Left ventricle myocardium inferior (tissue), 1 donor: ENCODE measurements at regions not wholly inside any gene's neighbourhood (a gene's known extent, or its start where the extent isn't known, plus 50 kb on each side); places are given as distances from the start of the nearest gene placed in this dataset.
A peak's percentile ranks its signal among the peaks of the same experiment; 100 is the strongest.

ENCODE experiments used
- DNase-seq: peaks from one replicate; pipeline ENCODE4 v3.0.0-alpha.2; 2020
- H3K27ac ChIP-seq: fragments of 200-600 bp; replicated peaks from 2 replicates; pipeline ENCODE4 v1.8.0; 2021
- H3K27me3 ChIP-seq: fragments of 200-600 bp; 2 replicates; pipeline ENCODE4 v1.8.0; 2021; ENCODE audit warnings: low read depth
- H3K36me3 ChIP-seq: fragments of 200-600 bp; 2 replicates; pipeline ENCODE4 v1.8.0; 2021
- H3K4me1 ChIP-seq: fragments of 200-600 bp; 2 replicates; pipeline ENCODE4 v1.8.0; 2021
- H3K4me3 ChIP-seq: fragments of 200-600 bp; 2 replicates; pipeline ENCODE4 v1.8.0; 2021; ENCODE audit warnings: mild to moderate bottlenecking, moderate library complexity
- H3K9me3 ChIP-seq: fragments of 200-600 bp; replicated peaks from 2 replicates; pipeline ENCODE4 v1.8.0; 2021
- intact Hi-C: fragments of 100-400 bp; cut with micrococcal nuclease; formaldehyde crosslinking; loops from one replicate; pipeline ENCODE4 v1.11.0; 2022
- TF ChIP-seq, protein P1 (sequence below): fragments of 200-600 bp; IDR thresholded peaks from 2 replicates; pipeline ENCODE4 v1.8.0; 2021; ENCODE audit warnings: antibody characterized with exemption, mild to moderate bottlenecking, borderline replicate concordance
- donor health status: DM: no; HTN: yes; CAD: no; lungs with severe emphysema.

DNA sequence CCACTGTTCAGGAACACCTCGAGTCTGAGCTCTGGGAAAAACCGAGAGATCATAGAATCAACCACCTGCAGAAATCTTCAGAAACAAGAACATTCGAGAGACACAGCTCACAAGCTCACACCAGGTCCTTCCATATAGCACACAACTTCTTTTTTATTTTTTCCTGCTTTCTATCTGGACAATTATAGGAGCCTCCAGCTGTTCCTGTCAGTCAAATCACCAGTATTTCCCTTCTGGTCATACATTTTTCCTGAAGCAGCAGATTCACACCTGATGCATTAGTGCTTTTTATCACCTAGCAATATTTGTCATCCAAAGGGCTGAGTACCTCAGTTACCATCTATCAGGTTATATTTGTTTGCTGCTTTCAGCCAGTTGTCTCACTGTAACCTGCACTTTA is 323.5 kb downstream of the FOXO1 start:
- Histone ChIP-seq H3K4me1 (peaks cover 27% of the 10 kb centered on the region), H3K36me3 (no peaks in the 10 kb centered on the region), H3K27ac (no peak overlapping the region), H3K9me3 (no peaks in the 10 kb centered on the region), H3K27me3 (no peaks in the 10 kb centered on the region), H3K4me3 (no peak overlapping the region)
- DNase-seq = no peak
- intact Hi-C loops = no loop called here
- TF ChIP-seq, protein P1, sequence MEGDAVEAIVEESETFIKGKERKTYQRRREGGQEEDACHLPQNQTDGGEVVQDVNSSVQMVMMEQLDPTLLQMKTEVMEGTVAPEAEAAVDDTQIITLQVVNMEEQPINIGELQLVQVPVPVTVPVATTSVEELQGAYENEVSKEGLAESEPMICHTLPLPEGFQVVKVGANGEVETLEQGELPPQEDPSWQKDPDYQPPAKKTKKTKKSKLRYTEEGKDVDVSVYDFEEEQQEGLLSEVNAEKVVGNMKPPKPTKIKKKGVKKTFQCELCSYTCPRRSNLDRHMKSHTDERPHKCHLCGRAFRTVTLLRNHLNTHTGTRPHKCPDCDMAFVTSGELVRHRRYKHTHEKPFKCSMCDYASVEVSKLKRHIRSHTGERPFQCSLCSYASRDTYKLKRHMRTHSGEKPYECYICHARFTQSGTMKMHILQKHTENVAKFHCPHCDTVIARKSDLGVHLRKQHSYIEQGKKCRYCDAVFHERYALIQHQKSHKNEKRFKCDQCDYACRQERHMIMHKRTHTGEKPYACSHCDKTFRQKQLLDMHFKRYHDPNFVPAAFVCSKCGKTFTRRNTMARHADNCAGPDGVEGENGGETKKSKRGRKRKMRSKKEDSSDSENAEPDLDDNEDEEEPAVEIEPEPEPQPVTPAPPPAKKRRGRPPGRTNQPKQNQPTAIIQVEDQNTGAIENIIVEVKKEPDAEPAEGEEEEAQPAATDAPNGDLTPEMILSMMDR = no peak

DNA sequence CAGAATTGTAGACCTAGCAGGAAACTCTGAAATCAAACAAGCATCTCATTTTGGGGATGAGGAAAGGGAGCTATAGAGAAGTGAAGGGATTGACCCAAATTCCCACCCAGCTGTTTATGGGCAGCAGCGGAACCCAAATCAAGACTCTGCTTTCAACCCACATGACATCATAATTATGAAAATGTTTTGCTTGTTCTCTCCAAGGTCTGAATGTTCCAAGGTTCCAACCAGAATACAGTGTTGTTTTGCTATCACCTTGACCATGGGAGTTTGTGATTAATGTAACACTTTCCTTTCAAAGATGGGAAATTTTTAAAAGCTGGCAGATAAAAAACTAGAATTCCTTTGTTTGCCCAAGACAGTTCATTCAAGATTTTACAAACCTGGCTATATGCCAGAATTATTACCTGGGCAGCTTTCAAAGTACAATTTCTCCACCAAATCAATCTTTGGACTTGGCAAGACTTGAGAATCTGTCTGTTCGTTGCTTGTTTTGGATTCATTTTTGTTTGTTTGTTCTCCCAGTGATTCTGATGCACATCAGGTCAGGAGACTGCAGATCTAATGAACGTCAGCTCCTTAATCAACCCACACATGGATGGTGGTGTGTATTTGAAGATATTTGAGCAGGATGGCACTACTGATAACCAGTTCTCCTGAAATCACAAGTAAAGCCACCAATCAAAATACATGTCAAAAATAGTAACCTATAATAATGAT is 322.7 kb downstream of the FOXO1 start:
- Histone ChIP-seq H3K9me3 (no peaks in the 10 kb centered on the region), H3K27me3 (no peaks in the 10 kb centered on the region), H3K36me3 (no peaks in the 10 kb centered on the region), H3K4me1 (peaks cover 27% of the 10 kb centered on the region), H3K4me3 (no peak overlapping the region), H3K27ac (peak overlapping the region; percentile 41)
- DNase-seq = no peak
- TF ChIP-seq, protein P1 = no peak
- intact Hi-C loops = no loop called here

DNA sequence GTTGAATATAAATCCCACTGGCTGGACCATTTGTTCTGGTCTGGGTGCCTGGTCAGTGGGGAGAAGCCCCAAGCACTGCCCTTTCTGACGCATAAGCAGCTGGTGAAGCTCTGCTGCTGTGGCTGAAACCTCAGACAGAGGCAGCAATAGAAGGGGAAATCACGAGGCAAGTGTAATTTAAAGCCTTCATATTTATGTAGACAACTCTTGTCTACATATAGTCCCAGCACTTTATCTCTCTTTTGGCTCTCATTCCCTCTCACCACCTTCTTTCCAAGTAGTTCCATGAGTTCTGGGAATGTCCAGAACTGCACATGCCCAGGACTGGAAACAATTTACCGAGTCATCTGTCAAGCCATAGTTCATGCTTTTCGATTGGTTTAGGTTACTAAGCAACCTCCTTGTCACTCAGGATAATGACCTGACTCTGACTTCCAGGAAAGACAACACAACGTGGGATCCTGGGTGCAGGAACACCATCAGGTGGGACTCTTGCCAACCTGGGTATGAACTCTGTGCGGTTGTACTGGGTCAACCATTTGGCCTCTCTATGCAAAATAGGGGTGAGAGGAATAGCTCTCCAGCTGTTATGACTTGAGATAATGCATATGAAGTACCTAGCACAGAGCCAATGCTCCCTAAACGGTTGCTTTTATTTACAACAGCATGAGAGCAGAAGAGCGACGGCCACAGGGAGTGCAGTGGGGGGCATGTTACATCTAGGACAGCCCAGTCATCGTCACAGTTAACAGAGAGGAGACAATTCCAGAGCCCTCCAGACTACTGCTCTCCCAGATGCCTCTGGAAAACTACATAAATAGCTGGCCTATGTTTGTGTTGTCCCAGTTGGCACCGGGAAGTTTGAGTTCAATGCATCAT is 321.9 kb downstream of the FOXO1 start:
- Histone ChIP-seq H3K36me3 (no peaks in the 10 kb centered on the region), H3K27ac (peak overlapping the region; percentile 41), H3K4me3 (no peak overlapping the region), H3K4me1 (peaks cover 27% of the 10 kb centered on the region), H3K9me3 (no peaks in the 10 kb centered on the region), H3K27me3 (no peaks in the 10 kb centered on the region)
- TF ChIP-seq, protein P1 = no peak
- intact Hi-C loops = no loop called here
- DNase-seq = no peak

DNA sequence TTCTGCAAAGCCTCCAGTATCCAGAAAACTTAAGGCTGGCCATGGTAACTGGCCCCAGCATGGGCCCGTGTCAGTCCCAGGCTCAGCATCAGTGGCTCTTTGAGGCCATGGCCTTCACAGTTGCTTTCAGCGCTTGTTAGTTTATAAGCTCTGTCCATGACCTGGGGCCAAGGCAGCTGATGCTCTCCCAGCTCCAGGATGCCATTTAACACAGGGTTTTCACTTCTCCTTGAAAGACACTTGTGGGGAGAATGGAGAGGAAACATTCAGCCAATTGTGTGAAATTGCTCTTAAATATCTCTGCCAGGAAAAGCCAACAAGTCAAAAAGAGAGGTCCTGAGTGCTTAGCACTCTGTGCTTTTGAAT is 321.3 kb downstream of the FOXO1 start:
- TF ChIP-seq, protein P1 = no peak
- Histone ChIP-seq H3K4me3 (no peak overlapping the region), H3K27ac (peak overlapping the region; percentile 32), H3K36me3 (no peaks in the 10 kb centered on the region), H3K9me3 (no peaks in the 10 kb centered on the region), H3K27me3 (no peaks in the 10 kb centered on the region), H3K4me1 (peaks cover 28% of the 10 kb centered on the region)
- no peak for DNase-seq
- intact Hi-C loops = no loop called here

DNA sequence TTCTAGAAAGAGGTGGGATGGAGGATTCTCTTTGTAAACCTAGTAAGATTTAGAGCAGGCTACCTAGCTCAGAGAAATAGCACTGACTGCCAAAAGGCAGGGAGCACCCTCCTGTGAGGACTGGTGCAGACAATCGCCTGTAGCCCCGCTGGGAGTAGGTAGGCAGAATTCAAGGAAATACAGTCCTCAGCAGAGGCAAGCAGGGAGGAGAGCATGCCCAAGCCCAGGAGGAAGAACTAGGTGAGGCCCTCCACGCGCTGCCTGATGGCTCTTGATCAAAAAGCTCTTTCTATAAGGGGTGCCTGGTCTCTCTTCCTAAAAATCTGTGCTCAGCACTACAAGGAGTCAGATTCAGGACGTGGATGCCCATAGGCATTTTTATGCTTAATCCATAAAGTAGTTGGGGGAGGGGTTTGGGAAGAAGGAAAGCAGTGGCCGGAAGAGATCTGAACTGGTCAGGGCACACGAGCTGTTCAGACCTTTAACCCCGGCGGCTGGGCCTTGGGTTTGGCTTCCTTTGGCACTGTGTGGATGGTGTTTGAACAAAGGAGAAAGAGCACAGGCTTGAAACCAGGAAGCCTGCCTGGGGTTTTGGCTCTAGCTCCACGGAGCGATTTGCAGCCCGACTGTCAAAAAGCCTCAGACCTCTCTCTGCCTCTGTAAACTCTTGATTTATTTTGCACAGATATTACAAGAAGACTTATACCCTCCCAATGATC is 320.6 kb downstream of the FOXO1 start:
- intact Hi-C loops = no loop called here

More for the DNA sequence above, 320.6 kb downstream of the FOXO1 start:
- Histone ChIP-seq H3K27me3 (no peaks in the 10 kb centered on the region), H3K4me1 (peaks cover 31% of the 10 kb centered on the region), H3K36me3 (no peaks in the 10 kb centered on the region), H3K4me3 (no peak overlapping the region), H3K9me3 (no peaks in the 10 kb centered on the region), H3K27ac (peak overlapping the region; percentile 32)
- no peak for DNase-seq
- TF ChIP-seq, protein P1 = no peak
